Keratinocyte (primary cell): ENCODE measurements at regions not wholly inside any gene's neighbourhood (a gene's known extent, or its start where the extent isn't known, plus 50 kb on each side); places are given as distances from the start of the nearest gene placed in this dataset.

Source experiments
- EZH2 ChIP-seq: IDR thresholded peaks from one replicate; pipeline ENCODE4 v1.6.1; 2012; ENCODE audit warnings: inconsistent platforms, mild to moderate bottlenecking, low read length, moderate library complexity
- TF ChIP-seq, protein P1 (sequence below), 3 experiments: IDR thresholded peaks in 1 of 3; conservative IDR thresholded peaks in 1 of 3; optimal IDR thresholded peaks in 1 of 3; 2 replicates in 2 of 3; 3 replicates in 1 of 3; pipeline versions ENCODE3 to v1.5.1; 2011; ENCODE audit warnings: low read length in 3 of 3, mild to moderate bottlenecking in 3 of 3, moderate library complexity in 2 of 3, control low read depth in 1 of 3, inconsistent platforms in 1 of 3; ENCODE audit not compliant: insufficient read depth in 2 of 3; ENCODE audit errors: extremely low read depth in 1 of 3

DNA sequence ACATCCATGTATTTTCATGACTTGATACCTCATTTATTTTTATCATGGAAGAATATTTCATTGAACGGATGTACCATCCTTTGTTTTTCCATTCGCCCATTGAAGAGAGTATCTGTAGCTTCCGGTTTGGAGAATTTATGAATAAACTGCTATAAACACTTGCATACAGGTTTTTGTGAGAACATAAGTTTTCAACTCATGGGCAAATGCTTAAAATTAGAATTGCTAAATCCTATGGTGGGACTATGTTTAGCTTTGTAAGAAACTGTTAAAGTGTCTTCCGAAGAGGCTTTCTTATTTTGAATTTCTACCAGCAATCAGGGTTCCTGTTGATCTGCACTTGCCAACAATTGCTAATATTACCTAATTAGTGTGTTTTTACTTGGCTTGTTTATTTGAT is 938.9 kb downstream of the TDRD15 start:
- TF ChIP-seq, protein P1, sequence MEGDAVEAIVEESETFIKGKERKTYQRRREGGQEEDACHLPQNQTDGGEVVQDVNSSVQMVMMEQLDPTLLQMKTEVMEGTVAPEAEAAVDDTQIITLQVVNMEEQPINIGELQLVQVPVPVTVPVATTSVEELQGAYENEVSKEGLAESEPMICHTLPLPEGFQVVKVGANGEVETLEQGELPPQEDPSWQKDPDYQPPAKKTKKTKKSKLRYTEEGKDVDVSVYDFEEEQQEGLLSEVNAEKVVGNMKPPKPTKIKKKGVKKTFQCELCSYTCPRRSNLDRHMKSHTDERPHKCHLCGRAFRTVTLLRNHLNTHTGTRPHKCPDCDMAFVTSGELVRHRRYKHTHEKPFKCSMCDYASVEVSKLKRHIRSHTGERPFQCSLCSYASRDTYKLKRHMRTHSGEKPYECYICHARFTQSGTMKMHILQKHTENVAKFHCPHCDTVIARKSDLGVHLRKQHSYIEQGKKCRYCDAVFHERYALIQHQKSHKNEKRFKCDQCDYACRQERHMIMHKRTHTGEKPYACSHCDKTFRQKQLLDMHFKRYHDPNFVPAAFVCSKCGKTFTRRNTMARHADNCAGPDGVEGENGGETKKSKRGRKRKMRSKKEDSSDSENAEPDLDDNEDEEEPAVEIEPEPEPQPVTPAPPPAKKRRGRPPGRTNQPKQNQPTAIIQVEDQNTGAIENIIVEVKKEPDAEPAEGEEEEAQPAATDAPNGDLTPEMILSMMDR (optimal IDR thresholded peaks at IDR 0.05 in 1 of 3, IDR thresholded peaks at IDR 0.05 in 1 of 3, conservative IDR thresholded peaks at IDR 0.05 in 1 of 3; ENCODE audit: extremely low read depth in 1 of 3, insufficient read depth in 2 of 3, low read length in 3 of 3) = no peak
- no peak for TF ChIP-seq EZH2
